ENCODE measurements at regions not wholly inside any gene's neighbourhood (a gene's known extent, or its start where the extent isn't known, plus 50 kb on each side); places are given as distances from the start of the nearest gene placed in this dataset.

DNA sequence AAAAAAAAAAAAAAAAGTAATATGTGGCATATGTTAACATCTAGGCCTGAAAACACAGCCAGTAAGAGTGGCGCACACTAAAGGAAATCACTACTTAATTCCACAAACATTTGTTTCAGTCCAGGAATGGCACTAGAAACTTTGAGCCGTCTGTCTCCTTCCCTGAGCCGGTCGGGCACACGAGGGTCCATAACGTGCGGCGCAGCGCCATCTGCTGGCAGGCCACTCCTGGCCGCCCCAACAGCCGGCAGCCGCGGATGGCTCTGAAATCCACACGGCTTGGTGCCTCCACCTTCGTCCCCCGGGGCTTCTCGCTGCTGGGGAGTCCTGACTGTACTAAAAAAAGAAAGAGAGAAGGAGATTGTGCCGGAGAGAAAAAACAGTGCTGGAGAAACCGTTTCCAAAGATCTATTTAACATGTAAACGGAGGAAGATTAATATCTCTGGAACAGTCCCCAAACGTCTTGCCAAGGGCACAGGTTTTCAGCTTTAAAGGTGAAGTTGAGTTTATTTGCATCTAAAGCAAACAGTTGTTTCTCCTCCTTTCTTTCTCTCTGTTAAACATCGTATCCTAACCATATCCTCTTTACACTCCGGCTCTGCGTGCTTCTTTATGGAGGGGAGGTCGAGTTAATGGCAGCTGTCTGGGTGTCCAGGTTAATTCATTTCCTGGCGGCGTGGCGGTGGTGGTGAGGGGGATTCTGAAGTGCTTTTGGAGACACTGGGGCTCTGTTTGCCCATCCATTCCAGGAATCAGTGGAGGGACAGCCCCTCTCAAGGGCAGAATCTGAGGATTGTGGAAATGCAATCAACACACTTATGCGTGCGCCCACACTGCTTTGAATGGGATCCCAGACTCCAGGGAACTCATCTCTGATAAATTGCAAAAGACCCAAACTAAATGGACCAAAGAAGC, 611.3 kb upstream of the SALL1 start:
- DNase-seq = peak in 1 of 5 experiments; percentile 58

DNA sequence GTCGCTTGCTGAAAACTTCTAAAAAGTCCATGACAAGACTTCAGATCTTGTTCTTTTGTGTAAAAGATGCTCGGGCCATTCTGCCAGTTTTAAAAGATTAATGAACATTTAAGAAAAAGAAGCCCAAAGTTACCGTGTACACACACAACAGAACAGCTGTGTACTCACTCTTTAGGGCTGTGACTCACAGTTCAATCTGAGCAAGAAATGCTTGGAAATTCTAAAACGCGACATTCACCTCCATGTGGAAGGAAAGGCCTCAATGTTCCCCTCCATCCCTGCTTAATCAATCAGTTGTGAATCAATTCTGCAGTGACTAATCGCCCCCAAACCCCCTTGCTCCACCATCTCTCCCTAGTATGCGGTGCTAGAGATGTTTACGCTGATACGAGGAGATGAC, 609.9 kb upstream of the SALL1 start:
- DNase-seq = no peak

DNA sequence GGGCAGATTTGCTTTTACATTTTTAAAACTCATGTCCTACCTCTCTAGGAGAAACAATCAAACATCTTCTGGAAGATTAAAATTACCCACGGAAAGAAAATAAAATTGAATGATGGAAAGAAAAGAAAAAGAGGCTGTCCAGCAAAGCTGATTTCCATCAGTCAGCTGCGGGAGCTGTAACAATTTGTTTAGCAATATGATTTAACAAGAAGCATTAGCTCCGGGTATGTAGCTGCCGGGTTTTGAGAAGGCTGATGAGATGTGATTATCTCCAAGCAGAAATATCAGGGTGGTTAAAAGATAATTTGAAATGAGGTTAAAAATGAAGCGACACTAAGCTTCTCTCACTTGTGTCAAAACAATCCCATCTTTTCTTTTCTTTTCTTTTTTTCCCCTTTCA, 608.9 kb upstream of the SALL1 start:
- no peak for DNase-seq

DNA sequence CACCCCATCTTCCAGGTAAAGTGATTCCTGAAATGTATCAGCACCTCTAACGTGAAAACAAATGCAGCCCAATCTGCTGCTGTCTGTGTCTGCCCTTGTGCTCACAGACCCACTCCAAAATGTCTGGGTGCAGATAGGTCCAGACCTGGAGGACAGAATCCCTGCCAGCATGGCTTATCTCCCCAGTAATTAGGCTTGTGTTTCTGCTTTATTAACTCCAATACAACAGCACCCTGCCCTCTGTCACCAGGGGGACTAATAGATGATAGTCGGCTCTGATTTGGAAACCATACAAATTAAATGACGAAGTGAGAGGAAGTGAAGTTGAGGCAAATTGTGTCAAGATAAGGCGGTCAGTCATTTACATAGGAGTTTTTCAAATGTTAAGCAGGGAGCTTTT, 608.3 kb upstream of the SALL1 start:
- DNase-seq = no peak

- DNase-seq = no peak
Measured at GRCh38 chr16:51757921-51758479, 606.9 kb upstream of the SALL1 start.

- no peak for DNase-seq
Measured at GRCh38 chr16:51757505-51757904, 606.4 kb upstream of the SALL1 start.

DNA sequence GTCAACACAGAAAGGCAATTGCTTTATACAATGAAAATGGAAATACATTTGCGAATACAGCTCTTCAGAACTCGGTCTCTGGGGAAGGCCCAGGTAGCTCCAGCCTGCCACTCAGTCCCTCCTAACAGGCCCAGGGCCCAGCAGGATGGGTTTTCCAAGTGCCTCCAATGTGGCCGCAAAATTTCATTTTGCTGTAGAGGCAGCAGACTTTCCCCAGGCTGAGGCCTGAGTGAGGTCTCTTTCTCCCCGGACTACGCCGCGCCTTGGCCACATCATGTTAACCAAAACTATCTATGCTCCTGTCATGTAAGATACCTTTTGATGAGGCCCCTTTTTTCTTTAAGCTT, 606.0 kb upstream of the SALL1 start:
- no peak for DNase-seq

GRCh38 chr16:51756447-51757123, 605.5 kb upstream of the SALL1 start:
- peak in 1 of 5 experiments; percentile 2 for DNase-seq

- DNase-seq = no peak
Measured at GRCh38 chr16:51755577-51756355, 604.7 kb upstream of the SALL1 start.

- no peak for DNase-seq
Measured at GRCh38 chr16:51755039-51755501, 604.0 kb upstream of the SALL1 start.

DNA sequence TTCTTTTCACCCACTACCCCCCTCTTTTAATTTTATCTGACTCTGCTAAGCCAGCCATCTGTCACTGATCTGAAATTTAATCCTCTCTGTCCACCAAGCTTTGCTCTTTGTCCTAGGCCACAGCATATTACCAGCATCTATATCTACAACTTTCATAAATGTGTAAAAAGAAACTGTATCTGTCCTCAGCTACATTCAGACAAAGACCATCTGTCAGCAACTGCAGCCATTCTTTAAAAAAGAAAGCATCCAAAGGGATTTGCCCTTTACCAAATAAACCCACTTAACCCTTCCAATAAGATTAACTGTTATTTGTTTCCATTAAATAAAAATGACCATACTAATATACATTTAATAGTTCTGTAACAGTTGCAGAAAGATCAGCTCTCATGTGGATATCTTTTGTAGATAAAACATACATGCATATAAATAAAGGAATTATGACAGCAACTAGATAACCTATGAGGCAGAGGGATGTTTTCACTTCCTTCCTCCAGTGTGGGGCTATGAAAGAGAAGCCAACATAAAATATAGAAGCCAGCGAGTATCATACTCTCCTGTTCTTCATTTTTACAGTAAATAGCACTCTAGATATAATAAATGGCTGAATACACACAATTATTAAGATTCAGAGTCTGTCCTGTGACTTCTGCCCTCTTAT, 602.5 kb upstream of the SALL1 start:
- DNase-seq = no peak

GRCh38 chr16:51752438-51752995, 601.4 kb upstream of the SALL1 start:
- no peak for DNase-seq

GRCh38 chr16:51747329-51747728, 596.3 kb upstream of the SALL1 start:
- no peak for DNase-seq

DNA sequence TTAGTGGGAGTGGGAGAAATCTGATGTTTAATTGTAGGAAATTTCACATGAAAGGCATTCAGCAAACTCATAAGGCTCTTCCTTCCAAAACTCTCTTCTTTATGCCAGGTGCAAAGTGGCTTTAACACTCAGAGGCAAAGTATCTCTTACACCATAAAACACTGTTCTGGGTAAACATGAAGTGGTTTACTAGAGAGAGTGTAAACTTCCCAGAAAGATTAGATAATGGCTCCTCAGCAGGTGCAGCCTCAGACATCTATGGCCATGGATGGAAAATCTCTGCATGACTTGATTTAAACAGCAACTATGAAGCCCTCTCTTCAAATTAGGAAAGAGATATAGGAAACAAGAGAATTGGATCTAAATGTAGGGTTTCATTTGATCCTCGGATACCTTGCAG, 583.1 kb upstream of the SALL1 start:
- DNase-seq = no peak

DNA sequence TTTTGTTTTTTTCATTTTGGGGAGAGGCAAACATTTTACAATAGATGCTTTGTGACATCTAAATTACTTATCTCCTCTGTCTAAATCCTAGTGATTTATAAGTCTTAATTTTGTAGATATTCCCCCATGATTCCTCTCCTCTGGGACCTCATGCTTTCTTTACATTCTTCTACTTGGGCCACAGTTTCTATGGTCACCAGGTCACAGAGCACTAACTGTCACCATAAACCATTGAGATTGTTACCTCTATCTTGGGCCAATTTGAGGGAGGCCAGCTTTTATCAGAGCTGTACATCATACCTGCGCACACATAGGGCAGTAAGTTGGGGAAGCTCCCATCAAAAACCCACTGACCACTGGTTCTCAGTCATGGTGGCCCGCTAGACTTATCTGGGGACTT, 582.1 kb upstream of the SALL1 start:
- DNase-seq = no peak

DNA sequence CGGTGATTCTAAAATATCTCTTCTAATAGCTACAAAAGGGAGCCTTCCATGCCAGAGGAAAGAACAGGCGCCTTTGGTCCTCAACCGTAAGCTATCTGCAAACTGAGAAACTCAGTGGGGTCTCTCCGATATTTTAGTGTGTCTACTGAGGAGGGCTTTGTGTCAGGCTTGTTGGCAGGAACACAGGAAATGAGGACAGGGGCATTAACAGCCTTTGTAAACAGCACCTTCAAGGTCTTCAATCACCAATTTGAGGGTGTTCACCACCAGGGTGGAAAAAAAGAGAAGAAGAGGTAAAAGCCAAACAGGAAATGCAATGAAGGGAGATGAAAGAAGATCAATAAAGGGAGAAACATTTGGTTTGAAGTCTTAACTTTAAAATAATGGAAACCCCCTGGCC, 580.1 kb upstream of the SALL1 start:
- no peak for DNase-seq

DNA sequence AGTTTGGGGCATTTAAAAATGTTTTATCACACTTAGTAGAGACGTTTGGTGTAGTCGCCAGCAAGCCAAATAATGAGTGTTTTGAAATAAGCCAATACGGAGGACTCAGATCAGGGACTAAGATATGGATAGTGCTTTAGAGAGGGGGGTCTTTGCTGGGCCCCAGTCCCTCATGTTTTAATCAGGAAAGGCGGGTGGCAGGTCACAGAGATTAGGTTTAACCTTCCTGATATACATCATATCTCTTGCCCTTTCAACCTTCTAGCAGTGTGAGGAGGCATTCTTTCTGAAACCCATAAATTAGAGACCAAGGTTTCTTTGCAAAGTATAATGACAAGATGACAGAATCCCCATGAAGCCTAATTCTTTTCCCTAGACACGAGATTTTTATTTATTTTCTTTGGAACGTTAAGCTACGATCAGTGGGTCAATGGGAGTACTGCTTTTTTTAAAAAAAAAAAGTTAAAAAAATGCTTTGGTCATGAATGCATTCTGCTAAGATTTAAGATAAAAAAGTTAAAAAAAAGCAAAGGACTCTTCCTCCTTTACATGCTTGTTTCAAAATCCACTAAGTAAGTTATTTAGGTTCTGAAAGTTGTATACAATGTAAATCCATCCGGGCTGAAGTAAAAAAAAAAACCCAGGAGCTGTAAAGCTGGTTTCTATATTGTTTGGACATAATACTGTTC, 572.1 kb upstream of the SALL1 start:
- DNase-seq = no peak

DNA sequence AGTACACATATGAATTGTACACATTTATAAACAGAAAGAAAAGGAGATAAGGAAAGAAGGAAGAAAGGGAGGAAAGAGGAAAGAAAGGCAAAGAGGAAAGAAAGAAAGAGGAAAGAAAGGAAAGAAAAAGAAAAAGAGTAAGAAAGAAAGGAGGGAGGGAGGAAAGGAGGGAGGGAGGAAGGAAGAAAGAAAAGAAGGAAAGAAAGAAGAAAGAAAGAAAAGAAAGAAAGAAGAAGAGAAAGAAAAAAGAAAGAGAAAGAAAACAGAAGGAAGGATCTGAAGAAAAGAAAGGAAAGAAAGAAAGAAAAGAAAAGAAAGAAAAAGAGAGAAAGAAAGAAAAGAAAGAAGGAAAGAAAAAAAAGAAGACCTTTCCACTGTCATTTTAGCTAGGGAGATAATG, 571.4 kb upstream of the SALL1 start:
- no peak for DNase-seq

- no peak for DNase-seq
Measured at GRCh38 chr16:51719376-51719775, 568.3 kb upstream of the SALL1 start.

- DNase-seq = no peak
Measured at GRCh38 chr16:51716195-51716594, 565.1 kb upstream of the SALL1 start.

GRCh38 chr16:51713502-51713901, 562.4 kb upstream of the SALL1 start:
- DNase-seq = no peak
